Uterus (tissue), 3 donors: ENCODE measurements at regions not wholly inside any gene's neighbourhood (a gene's known extent, or its start where the extent isn't known, plus 50 kb on each side); places are given as distances from the start of the nearest gene placed in this dataset.

Experiments
- DNase-seq, 2 donors: peaks; one replicate each; pipeline ENCODE4 v3.0.0-alpha.2; 2019 to 2020
- H3K27ac ChIP-seq, 2 donors: fragments of 200-600 bp; sonication (generic); 1 replicate in 1 of 2; 2 replicates in 1 of 2; pipeline ENCODE4 v1.5.1; 2016 to 2018
- H3K27me3 ChIP-seq, 2 donors: fragments of 200-600 bp; sonication (generic); one replicate each; pipeline ENCODE4 v1.5.1; 2018 to 2019; ENCODE audit warnings: control low read depth in 1 of 2
- H3K36me3 ChIP-seq, 2 donors: fragments of 200-600 bp; sonication (generic); one replicate each; pipeline ENCODE4 v1.5.1; 2019; ENCODE audit warnings: control low read depth in 1 of 2
- H3K4me1 ChIP-seq, 2 donors: fragments of 200-600 bp; sonication (generic); one replicate each; pipeline ENCODE4 v1.5.1; 2018 to 2019; ENCODE audit warnings: control low read depth in 1 of 2
- H3K4me3 ChIP-seq, 2 donors: fragments of 200-600 bp; sonication (generic); 1 replicate in 1 of 2; 2 replicates in 1 of 2; pipeline ENCODE4 v1.5.1; 2018 to 2019; ENCODE audit warnings: mild to moderate bottlenecking in 1 of 2
- H3K9me3 ChIP-seq, 2 donors: fragments of 200-600 bp; sonication (generic); one replicate each; pipeline ENCODE4 v1.5.1; 2019; ENCODE audit warnings: control low read depth in 1 of 2
- POLR2A ChIP-seq, 2 donors: fragments of 450-650 bp; IDR thresholded peaks; one replicate each; pipeline ENCODE4 v1.6.1; 2016; ENCODE audit warnings: antibody characterized with exemption in 2 of 2, mild to moderate bottlenecking in 1 of 2, moderate library complexity in 1 of 2
- intact Hi-C: fragments of 100-400 bp; cut with DNase I; formaldehyde crosslinking; loops from one replicate; pipeline ENCODE4 v1.15.1; 2023; ENCODE audit warnings: low total_unique reads
- TF ChIP-seq, protein P1 (sequence below), 4 experiments: fragments of 200-600 bp in 2 of 4; fragments of 450-650 bp in 2 of 4; sonication (generic) in 2 of 4; IDR thresholded peaks; one replicate each; pipeline ENCODE4 v1.5.1; 2016 to 2019; ENCODE audit warnings: antibody characterized with exemption in 4 of 4, mild to moderate bottlenecking in 2 of 4, moderate library complexity in 1 of 4
- donor health status: DM: yes; HTN: yes; CAD: no.

DNA sequence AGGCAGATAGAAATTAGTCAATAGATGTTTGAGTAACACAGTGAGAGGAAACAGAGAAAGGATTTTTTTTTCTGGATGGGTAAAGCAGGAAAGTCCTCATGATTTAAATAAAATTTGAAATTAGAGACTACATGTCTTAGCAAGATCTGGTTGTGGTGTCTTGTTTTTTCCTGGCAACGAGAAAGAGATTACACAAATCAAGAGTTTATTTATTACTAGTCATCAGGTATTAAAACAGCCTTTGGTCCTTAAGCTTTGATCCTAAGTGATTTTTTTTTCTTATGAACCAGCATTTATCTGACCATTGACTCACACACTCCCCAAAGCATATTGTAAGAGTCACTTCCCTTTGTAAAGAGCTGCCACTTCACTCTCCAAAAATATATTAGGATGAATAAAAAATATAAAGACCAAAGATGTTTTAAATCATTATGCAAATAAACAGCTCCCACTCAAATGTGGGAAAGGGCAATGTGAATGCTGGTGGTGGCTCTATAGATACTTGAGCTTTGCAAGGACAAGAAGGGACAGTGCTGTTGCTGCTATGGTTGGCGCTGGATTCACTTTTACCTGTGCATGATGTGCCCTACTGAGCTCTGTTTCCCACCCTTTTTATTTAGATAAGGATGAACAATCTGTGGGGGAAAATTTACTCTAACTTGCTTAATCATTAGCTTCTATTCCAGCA, 1726.5 kb downstream of the MAT2B start:
- intact Hi-C loops: no loop called here
- no peaks in the 10 kb centered on the region for H3K4me1 ChIP-seq
- TF ChIP-seq, protein P1, sequence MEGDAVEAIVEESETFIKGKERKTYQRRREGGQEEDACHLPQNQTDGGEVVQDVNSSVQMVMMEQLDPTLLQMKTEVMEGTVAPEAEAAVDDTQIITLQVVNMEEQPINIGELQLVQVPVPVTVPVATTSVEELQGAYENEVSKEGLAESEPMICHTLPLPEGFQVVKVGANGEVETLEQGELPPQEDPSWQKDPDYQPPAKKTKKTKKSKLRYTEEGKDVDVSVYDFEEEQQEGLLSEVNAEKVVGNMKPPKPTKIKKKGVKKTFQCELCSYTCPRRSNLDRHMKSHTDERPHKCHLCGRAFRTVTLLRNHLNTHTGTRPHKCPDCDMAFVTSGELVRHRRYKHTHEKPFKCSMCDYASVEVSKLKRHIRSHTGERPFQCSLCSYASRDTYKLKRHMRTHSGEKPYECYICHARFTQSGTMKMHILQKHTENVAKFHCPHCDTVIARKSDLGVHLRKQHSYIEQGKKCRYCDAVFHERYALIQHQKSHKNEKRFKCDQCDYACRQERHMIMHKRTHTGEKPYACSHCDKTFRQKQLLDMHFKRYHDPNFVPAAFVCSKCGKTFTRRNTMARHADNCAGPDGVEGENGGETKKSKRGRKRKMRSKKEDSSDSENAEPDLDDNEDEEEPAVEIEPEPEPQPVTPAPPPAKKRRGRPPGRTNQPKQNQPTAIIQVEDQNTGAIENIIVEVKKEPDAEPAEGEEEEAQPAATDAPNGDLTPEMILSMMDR (IDR thresholded peaks at IDR 0.05): no peak
- TF ChIP-seq POLR2A (IDR thresholded peaks at IDR 0.05): no peak
- no peaks in the 10 kb centered on the region for H3K27me3 ChIP-seq
- H3K36me3 ChIP-seq: no peaks in the 10 kb centered on the region
- H3K27ac ChIP-seq: no peak overlapping the region
- no peak for DNase-seq
- no peaks in the 10 kb centered on the region for H3K9me3 ChIP-seq
- H3K4me3 ChIP-seq: no peak overlapping the region

DNA sequence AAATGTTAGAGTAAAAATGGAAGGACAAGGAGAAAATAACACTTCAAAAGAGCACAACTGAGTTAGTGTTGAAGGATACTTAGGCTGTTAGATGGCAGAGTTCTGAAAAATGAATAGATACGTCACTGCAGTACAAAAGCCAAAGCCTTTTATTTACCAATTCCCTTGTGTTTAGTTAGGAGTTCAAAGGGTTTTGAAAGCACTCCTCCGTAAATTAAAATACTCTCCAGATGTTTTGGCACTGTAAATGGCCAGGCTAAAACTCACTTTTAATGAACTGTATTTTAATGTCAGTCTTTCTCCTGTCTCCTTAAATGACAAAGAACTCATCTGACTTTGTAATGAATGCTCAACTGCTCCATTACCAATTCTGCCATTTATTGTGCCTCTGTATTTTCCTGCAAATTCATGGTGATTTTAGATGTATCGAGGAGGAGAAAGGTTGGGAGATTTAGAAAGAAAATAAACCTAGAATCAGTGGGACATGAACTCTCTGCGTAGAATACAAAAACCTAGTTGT, 1727.2 kb downstream of the MAT2B start:
- no peaks in the 10 kb centered on the region for H3K9me3 ChIP-seq
- no peaks in the 10 kb centered on the region for H3K36me3 ChIP-seq
- TF ChIP-seq POLR2A (IDR thresholded peaks at IDR 0.05): no peak
- TF ChIP-seq, protein P1 (IDR thresholded peaks at IDR 0.05): no peak
- no peaks in the 10 kb centered on the region for H3K4me1 ChIP-seq
- DNase-seq: no peak
- H3K27me3 ChIP-seq: no peaks in the 10 kb centered on the region
- no peak overlapping the region for H3K4me3 ChIP-seq
- intact Hi-C loops: no loop called here
- no peak overlapping the region for H3K27ac ChIP-seq

DNA sequence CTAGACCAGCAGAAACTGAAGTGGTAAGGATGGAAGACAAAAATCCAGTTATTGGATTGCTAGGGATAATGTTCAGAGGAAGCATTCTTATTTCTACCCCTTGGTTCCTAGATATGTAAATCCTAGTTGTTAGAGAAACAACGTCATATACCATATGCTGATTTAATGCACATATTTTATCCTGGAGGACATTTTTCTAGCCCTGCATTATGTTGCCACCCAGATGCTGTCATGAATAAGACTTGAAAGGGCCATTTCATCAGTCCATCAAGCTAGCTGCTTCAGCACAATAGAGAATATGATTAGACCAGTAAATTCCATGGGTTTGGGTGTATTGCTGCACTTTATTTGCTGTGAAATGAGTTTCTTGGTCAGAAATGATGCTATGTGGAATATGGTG, 1736.4 kb downstream of the MAT2B start:
- no peak overlapping the region for H3K27ac ChIP-seq
- no peaks in the 10 kb centered on the region for H3K36me3 ChIP-seq
- TF ChIP-seq, protein P1 (IDR thresholded peaks at IDR 0.05): no peak
- TF ChIP-seq POLR2A (IDR thresholded peaks at IDR 0.05): no peak
- no peaks in the 10 kb centered on the region for H3K9me3 ChIP-seq
- intact Hi-C loops: no loop called here
- no peak overlapping the region for H3K4me3 ChIP-seq
- no peaks in the 10 kb centered on the region for H3K27me3 ChIP-seq
- H3K4me1 ChIP-seq: no peaks in the 10 kb centered on the region
- DNase-seq: no peak

DNA sequence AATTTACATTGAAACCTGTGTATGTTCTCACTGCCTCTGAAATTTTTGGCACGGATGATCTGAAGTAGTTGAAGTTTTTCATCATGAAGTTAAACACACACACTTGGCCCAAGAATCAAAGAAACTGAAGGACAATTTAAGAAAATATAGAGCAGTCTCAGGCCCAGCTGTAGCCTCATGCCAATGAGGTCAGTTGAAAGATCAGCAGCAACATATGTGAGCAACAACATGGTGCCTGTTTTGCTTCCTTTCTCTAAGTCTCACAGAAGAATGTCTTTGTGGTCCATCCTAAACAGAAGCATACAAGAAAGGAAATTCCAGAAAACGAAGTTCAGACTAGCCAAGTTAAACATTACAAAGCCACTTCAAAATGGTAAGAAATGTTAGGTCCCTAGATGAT, 1737.2 kb downstream of the MAT2B start:
- TF ChIP-seq POLR2A (IDR thresholded peaks at IDR 0.05): no peak
- TF ChIP-seq, protein P1 (IDR thresholded peaks at IDR 0.05): no peak
- no peaks in the 10 kb centered on the region for H3K4me1 ChIP-seq
- no peak for DNase-seq
- intact Hi-C loops: no loop called here
- no peak overlapping the region for H3K4me3 ChIP-seq
- no peaks in the 10 kb centered on the region for H3K36me3 ChIP-seq
- H3K9me3 ChIP-seq: no peaks in the 10 kb centered on the region
- no peak overlapping the region for H3K27ac ChIP-seq
- H3K27me3 ChIP-seq: no peaks in the 10 kb centered on the region

DNA sequence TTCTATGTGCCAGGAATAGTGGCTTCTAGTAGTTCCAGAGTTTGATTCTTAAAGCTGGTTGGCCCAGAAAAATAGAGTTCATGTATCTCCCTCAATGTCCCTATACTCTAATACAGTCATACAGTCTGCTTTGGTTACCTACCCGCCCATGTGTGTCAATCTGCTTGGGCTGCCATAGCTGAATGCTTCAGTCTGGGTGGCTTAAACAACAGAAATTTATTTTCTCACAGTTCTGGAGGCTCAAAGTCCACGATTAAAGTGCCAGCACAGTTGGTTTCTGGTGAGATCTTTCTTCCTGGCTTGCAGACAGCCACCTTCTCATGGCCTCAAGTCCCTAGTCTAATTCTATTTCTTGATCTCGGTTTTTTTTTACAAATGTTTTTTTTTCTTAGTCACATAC, 1739.0 kb downstream of the MAT2B start:
- Histone ChIP-seq H3K4me3 (no peak overlapping the region), H3K36me3 (no peaks in the 10 kb centered on the region), H3K9me3 (no peaks in the 10 kb centered on the region), H3K4me1 (no peaks in the 10 kb centered on the region), H3K27me3 (no peaks in the 10 kb centered on the region), H3K27ac (no peak overlapping the region)
- intact Hi-C loops: no loop called here
- DNase-seq: no peak
- no peak for TF ChIP-seq POLR2A (IDR thresholded peaks at IDR 0.05)
- TF ChIP-seq, protein P1 (IDR thresholded peaks at IDR 0.05): no peak
